GM19328 (cell line): ENCODE measurements at regions not wholly inside any gene's neighbourhood (a gene's known extent, or its start where the extent isn't known, plus 50 kb on each side); places are given as distances from the start of the nearest gene placed in this dataset.
A peak's percentile ranks its signal among the peaks of the same experiment; 100 is the strongest.
"Not testable (repeated sequence)": the region's sequence is repeated elsewhere in the genome, so short reads cannot be mapped to it uniquely, and the experiment has no call there.

ENCODE experiments used
- ATAC-seq: cut with Tn5 transposase; IDR thresholded peaks from one replicate; pipeline ENCODE4 v1.9.1; 2021; ENCODE audit warnings: mild to moderate bottlenecking, moderate library complexity; ENCODE audit not compliant: unreplicated experiment

DNA sequence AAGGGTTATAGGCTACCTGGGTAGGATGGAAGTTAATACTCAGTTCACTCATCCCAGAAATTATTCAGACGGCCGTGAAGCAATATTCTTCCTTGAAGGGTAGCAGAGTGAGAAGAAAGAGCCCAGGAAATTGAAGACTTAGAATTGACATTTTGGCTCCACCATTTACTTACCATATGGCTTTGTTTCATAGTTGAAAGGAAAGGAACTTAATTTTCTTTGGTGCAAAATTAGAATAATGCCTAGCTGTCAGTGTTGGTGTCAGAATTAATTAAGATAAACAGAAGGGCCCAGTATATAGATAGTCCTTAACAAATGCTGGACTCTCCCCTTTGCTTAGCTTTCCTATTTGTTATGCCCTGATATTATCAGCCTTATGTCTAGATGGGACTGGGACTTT lies 263.2 kb downstream of the KCNJ3 start:
- ATAC-seq = no peak

DNA sequence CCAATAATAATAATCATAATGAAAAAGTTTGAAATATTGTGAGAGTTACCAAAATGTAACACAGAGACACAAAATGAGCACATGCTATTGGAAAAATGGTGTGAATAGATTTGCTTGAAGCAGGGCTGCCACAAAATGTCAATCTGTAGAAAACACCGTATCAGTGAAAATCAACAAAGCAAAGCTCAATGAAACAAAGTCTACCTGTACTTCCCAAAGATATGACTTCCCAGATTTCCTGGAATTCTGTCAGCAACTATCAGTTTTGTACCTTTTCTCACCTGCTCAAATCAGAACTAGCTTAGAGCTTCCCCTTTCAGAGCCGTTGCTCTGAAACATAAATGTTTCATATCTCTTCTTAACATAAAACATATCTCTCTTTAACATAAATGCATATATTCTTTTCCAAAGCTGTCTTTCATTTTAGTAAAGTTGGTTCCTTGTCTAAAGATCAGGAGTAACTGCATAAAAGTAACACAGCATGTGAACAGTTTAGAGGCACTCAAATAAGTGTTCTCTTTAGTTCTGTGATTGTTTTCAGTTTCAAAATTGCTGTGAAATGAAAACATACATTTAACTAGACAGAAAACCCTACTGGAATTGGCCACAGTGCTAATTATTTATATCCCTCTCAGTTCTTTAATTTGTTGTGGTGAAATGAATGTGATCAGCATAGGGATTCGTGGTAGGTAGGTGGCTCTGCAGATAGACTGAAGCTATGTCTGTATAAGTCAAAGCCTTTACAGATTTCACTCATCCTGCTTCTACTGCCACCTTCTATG lies 262.5 kb downstream of the KCNJ3 start:
- ATAC-seq = peak; percentile 83

DNA sequence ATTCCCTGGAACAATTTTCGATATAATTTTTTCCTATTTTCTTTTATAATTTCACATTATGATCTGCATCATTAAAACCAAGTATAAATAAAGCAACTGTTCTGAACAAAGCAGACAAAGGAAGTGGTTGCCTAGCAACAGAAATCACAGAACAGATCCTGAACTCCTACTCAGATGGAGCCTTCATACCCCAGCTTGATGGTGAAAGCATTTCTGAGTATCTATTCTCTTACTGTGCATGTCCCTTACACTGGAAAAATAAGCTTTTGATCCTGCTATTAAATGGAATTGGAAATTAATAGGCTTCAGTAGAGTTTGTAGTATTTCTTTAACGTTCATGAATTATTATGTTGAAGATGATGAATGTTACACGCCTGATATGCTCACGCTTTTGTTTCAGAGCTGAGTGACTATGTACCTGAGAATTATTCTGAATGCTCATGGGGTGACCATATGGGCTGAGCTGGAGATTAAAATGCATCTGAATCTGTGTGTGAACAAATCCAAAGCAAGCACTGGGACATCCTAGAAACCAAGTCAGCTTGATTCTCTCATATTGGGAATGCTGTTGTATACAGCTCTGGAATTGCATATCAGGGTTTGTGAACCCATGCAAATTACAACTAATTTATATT lies 254.0 kb downstream of the KCNJ3 start:
- ATAC-seq = no peak

DNA sequence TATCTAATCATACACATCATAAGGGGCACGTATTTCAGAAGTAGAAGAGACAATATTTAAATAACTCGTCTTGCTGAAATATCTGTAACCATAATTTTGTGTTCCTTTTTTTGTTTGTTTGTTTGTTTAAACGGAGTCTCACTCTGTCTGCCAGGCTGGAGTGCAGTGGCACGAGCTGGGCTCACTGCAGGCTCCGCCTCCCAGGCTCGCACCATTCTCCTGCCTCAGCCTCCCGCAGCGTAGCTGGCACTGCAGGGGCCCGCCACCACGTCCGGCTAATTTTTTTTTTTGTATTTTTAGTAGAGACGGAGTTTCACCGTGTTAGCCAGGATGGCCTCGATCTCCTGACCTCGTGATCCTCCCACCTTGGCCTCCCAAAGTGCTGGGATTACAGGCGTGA lies 248.9 kb downstream of the KCNJ3 start:
- not testable (repeated sequence) for ATAC-seq

DNA sequence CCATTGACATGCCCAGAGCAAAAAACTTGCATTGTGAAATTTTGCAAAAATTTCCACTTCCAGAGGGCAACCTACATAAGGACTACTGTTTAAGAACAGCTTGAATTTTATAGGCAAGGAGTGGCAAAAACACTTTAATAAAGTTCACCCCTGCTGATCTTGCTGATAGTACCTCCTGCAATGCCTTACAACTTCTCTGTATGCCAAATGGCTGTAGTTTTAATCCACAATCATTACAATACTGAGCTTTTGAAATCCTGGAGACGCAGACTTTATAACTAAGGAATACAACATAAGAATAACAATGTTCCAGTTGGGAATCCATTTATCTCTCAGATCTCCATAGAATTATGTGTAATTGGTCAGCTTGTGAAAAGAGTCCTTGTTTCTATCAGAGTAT lies 247.5 kb downstream of the KCNJ3 start:
- ATAC-seq = no peak

DNA sequence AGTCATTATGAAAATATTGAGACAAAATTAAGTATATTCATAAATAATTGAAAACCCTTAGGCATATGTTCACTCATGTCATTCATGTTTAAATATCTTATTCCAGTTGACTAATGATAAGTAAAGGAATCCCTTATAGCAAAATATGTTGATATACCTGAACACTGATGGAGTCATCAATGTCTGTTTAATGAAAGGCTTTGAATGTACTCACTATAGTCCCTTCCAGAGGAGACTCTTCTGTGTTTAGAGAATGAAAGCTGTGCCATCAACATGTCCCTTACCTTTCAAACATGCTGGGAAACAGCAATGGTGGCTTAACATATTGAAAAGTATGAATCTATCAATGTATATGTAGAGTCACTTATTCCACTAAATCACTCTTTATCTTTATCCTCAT lies 242.9 kb downstream of the KCNJ3 start:
- no peak for ATAC-seq

DNA sequence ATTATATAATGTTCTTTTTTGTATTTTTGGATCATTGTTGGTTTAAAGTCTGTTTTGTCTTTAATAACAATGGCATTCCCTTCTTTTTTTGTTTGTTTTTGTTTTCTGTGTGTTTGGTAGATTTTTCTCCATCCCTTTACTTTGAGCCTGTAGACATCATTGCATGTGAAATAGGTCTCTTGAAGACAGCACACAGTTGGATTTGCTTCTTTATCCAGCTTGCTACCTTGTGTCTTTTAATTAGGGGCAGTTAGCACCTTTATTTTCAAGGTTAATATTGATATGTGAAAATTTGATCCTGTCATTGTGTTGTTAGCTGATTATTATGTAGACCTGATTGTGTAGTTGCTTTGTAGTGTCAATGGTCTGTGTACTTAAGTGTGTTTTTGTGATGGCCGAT lies 235.7 kb downstream of the KCNJ3 start:
- ATAC-seq = no peak

DNA sequence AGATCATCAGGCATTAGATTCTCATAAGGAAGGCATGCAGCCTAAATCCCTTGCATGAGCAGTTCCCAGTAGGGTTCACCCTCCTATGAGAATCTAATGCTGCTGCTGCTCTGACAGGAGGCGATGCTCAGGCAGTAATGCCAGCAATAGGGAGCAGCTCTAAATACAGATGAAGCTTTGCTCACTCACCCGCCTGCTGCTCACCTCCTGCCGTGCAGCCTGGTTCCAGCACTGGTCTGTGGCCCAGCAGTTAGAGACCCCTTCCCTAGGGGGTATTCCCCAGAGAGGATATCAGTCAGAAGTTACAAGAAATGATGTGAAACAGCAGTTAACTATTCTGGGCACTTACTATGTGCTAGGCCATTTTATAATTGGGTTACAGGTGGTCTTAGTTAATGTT lies 226.0 kb downstream of the KCNJ3 start:
- ATAC-seq = no peak

DNA sequence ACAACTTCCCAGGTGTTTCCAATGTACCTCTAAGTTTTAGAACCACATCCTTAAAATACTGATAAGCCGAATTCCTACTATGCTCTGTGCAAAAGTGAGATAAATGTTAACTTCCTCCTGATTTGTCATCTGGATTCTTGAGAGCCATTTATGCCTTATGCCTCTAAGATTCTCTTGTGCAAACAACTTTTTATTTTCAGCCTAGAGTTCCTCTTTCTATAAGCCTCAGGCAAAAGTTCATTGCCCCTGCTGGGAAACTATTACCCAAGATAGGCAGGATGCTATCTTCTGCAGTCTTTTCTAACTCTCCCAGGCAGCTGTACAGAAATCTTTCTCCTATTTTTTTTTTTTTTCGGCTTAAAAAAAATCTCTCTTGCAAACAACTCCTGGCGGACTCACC lies 216.1 kb downstream of the KCNJ3 start:
- no peak for ATAC-seq

DNA sequence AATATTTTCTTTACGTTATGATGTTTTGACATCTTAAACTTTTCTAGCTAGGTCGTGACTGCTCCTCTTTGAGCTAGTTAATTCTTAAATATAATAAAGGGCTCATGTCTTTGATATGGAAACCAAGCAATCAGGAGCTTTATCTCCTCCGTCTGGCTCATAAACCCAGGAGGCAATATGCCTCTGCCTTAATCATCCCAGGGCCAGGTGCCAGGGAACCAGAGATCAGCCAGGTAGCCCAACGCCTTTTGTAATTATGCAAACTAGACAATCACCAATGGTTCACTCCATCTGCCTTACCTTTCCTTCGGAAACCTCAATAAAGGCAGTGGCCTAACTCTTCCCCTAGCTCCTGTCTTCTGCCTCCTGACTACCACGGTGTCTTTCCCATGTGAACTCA lies 213.7 kb downstream of the KCNJ3 start:
- no peak for ATAC-seq

DNA sequence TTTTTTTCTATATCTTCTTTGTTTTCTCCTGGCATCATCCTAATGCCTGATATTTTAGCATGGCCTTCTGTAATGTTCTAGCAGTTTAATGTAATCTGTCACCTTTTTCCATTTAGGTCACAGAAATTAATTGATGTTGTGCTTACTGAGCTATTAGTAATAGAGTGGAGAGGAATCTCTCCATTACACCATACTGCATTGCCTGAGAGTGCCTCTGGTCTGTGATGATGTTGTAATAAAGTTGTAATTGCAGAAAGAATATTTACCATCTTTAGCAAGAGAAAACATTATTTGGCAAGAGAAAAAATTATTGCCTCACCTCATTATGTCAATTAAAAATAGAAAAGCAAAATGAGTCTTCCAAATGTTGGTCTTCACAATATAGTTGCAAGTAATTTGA lies 213.2 kb downstream of the KCNJ3 start:
- ATAC-seq = no peak

DNA sequence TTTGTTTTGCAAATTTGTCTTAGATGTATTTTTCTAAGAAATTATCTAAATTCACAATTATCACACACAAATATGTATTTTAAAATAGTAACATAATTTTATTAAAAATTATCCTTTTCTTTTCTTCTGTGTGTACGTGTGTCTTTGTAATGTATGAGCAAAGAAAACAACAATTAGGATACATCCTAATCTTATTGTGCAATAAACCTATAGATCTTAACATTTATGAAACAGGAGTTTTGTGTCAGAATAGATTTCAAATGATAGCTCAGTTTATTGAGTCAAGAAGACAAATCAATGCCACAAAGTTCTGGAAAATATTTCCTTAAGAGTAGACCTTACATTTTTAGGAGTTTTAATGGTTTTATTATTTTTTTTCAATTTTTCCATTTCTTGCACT lies 212.2 kb downstream of the KCNJ3 start:
- ATAC-seq = no peak

DNA sequence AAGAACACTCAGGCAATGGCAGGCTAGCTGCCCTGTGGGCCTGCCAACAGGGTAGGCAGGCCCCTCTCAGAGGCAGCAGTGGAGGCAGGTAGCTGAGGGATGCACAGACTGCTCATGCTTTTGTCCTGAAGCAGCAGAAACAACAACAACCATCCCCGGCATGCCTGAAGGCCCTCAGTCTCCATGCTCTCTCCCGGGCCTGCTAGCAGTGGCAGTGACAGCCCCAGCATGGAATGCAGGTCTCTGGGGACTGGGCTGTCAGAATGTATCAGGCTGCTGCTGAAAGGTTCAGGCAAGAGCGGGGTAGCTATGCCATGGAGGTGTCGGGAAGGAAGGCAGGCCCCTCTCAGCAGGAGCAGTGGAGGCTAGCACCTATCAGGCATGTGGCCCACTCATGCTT lies 209.8 kb downstream of the KCNJ3 start:
- ATAC-seq = no peak
